SK-N-SH (cell line): ENCODE measurements at regions not wholly inside any gene's neighbourhood (a gene's known extent, or its start where the extent isn't known, plus 50 kb on each side); places are given as distances from the start of the nearest gene placed in this dataset.
A peak's percentile ranks its signal among the peaks of the same experiment; 100 is the strongest.

Experiments
- CTCF ChIA-PET: fragments of 300-600, 350-600 bp; formaldehyde crosslinking; extraction: SDS; loops from one replicate; lab custom pipeline; 2021; lab: Yijun Ruan, JAX
- POLR2A ChIA-PET: fragments of 350-600 bp; sonication (Branson Sonifier 250); formaldehyde crosslinking; extraction: SDS; loops from one replicate; lab custom pipeline; 2020; ENCODE audit warnings: antibody characterized with exemption, inconsistent platforms; lab: Yijun Ruan, JAX
- DNase-seq: peaks from one replicate; pipeline ENCODE4 v3.0.0; 2012
- H2AFZ ChIP-seq: fragments of 200-600 bp; sonication (generic); 2 replicates; pipeline ENCODE4 v1.8.1; 2016; ENCODE audit warnings: antibody characterized with exemption, mild to moderate bottlenecking, low read depth
- H3F3A ChIP-seq: fragments of 200-600 bp; sonication (generic); replicated peaks from 2 replicates; pipeline ENCODE3; 2016; ENCODE audit warnings: antibody characterized with exemption, mild to moderate bottlenecking; ENCODE audit not compliant: insufficient read depth
- H3K27ac ChIP-seq, 2 experiments: fragments of 200-500 bp in 1 of 2; fragments of 200-600 bp in 1 of 2; sonication (Bioruptor generic) in 1 of 2; sonication (generic), shearing (Covaris generic) in 1 of 2; 2 replicates each; pipeline versions ENCODE4 v1.5.1 to v1.6.1; 2014 to 2016; ENCODE audit warnings: low read depth in 2 of 2, inconsistent platforms in 1 of 2, low read length in 1 of 2, mild to moderate bottlenecking in 1 of 2, mixed read lengths in 1 of 2
- H3K27me3 ChIP-seq: fragments of 200-600 bp; sonication (generic), shearing (Covaris generic); 2 replicates; pipeline ENCODE4 v1.6.1; 2016; ENCODE audit warnings: mixed run types; ENCODE audit not compliant: insufficient read depth
- H3K36me3 ChIP-seq, 2 experiments: fragments of 200-500 bp in 1 of 2; fragments of 200-600 bp in 1 of 2; sonication (Bioruptor generic) in 1 of 2; sonication (generic) in 1 of 2; replicated peaks in 1 of 2; 2 replicates each; pipeline versions ENCODE3 to v1.5.1; 2014 to 2016; ENCODE audit warnings: low read length in 1 of 2, mild to moderate bottlenecking in 1 of 2; ENCODE audit not compliant: insufficient read depth in 2 of 2, control insufficient read depth in 1 of 2
- H3K4me1 ChIP-seq, 2 experiments: fragments of 200-500 bp in 1 of 2; fragments of 200-600 bp in 1 of 2; sonication (Bioruptor generic) in 1 of 2; sonication (generic), shearing (Covaris generic) in 1 of 2; 2 replicates each; pipeline versions ENCODE4 v1.5.1 to v1.6.1; 2014 to 2016; ENCODE audit warnings: low read depth in 1 of 2, low read length in 1 of 2, mixed run types in 1 of 2; ENCODE audit not compliant: insufficient read depth in 2 of 2, control insufficient read depth in 1 of 2
- H3K4me2 ChIP-seq: fragments of 200-600 bp; sonication (generic), shearing (Covaris generic); 2 replicates; pipeline ENCODE4 v1.6.1; 2017; ENCODE audit warnings: mixed run types
- H3K4me3 ChIP-seq, 2 experiments: fragments of 200-500 bp in 1 of 2; fragments of 200-600 bp in 1 of 2; sonication (Bioruptor generic) in 1 of 2; sonication (generic), shearing (Covaris generic) in 1 of 2; 2 replicates each; pipeline versions ENCODE4 v1.5.1 to v1.8.1; 2014 to 2016; ENCODE audit warnings: low read depth in 2 of 2, inconsistent platforms in 1 of 2, low read length in 1 of 2, mild to moderate bottlenecking in 1 of 2, mixed read lengths in 1 of 2, moderate library complexity in 1 of 2
- H3K79me2 ChIP-seq: fragments of 200-600 bp; sonication (generic); 2 replicates; pipeline ENCODE4 v1.8.1; 2017; ENCODE audit warnings: mild to moderate bottlenecking; ENCODE audit not compliant: insufficient read depth
- H3K9ac ChIP-seq: fragments of 200-600 bp; sonication (generic); 2 replicates; pipeline ENCODE4 v1.6.1; 2017; ENCODE audit warnings: mixed run types
- H3K9me2 ChIP-seq: fragments of 200-600 bp; sonication (generic); 2 replicates; pipeline ENCODE4 v1.6.1; 2017; ENCODE audit warnings: mixed run types
- H3K9me3 ChIP-seq: fragments of 200-600 bp; sonication (generic); 2 replicates; pipeline ENCODE4 v1.6.1; 2017; ENCODE audit warnings: mixed run types, mild to moderate bottlenecking, moderate library complexity
- H4K20me1 ChIP-seq: fragments of 200-600 bp; sonication (generic); 2 replicates; pipeline ENCODE4 v1.6.1; 2017; ENCODE audit warnings: mild to moderate bottlenecking, mixed run types; ENCODE audit not compliant: insufficient read depth
- CHD2 ChIP-seq: fragments of 150-350 bp; IDR thresholded peaks from 2 replicates; pipeline ENCODE4 v1.6.1; 2018; ENCODE audit warnings: low read length; ENCODE audit not compliant: partially characterized antibody
- EZH2phosphoT487 ChIP-seq: fragments of 200-600 bp; sonication (generic); IDR thresholded peaks from 2 replicates; pipeline ENCODE4 v1.6.1; 2017; ENCODE audit warnings: low read depth, mixed run types, mild to moderate bottlenecking, antibody characterized with exemption, moderate library complexity, borderline replicate concordance
- FOXM1 ChIP-seq: IDR thresholded peaks from 2 replicates; pipeline ENCODE4 v1.4.0; 2012; ENCODE audit warnings: low read depth, mild to moderate bottlenecking
- MEF2A ChIP-seq: IDR thresholded peaks from 2 replicates; pipeline ENCODE4 v1.4.0; 2012; ENCODE audit warnings: low read depth, borderline replicate concordance
- MXI1 ChIP-seq: IDR thresholded peaks from 2 replicates; pipeline ENCODE4 v1.6.1; 2012; ENCODE audit warnings: mild to moderate bottlenecking, low read depth, low read length, improper control_type of control experiment
- NFIC ChIP-seq: IDR thresholded peaks from 2 replicates; pipeline ENCODE4 v1.4.0; 2012; ENCODE audit warnings: borderline replicate concordance
- RXRA ChIP-seq: IDR thresholded peaks from 2 replicates; pipeline ENCODE4 v1.4.0; 2012; ENCODE audit warnings: low read depth, mild to moderate bottlenecking, borderline replicate concordance
- SMC3 ChIP-seq: IDR thresholded peaks from 2 replicates; pipeline ENCODE4 v1.6.1; 2012; ENCODE audit warnings: low read depth, low read length, improper control_type of control experiment
- TEAD4 ChIP-seq: IDR thresholded peaks from 2 replicates; pipeline ENCODE4 v1.4.0; 2012; ENCODE audit warnings: mild to moderate bottlenecking, borderline replicate concordance; ENCODE audit not compliant: insufficient read depth
- WGBS: methylation state at CpG from one replicate; pipeline ENCODE4 v1.1.6; 2017; ENCODE audit warnings: low lambda C conversion rate; 5-methylcytosine and 5-hydroxymethylcytosine counted together
- TF ChIP-seq, protein P1 (sequence below): fragments of 150-350 bp; IDR thresholded peaks from 2 replicates; pipeline ENCODE4 v1.6.1; 2017; ENCODE audit warnings: antibody characterized with exemption, low read length, low read depth, borderline replicate concordance
- TF ChIP-seq, protein P2 (sequence below): IDR thresholded peaks from 2 replicates; pipeline ENCODE4; 2012
- TF ChIP-seq, protein P3 (sequence below): IDR thresholded peaks from 2 replicates; pipeline ENCODE4 v1.6.1; 2012; ENCODE audit warnings: mild to moderate bottlenecking, low read depth, low read length, moderate library complexity
- TF ChIP-seq, protein P4 (sequence below): fragments of 200-600 bp; sonication (generic); IDR thresholded peaks from 2 replicates; pipeline ENCODE4 v1.6.1; 2017; ENCODE audit warnings: antibody characterized with exemption, mild to moderate bottlenecking, moderate library complexity

- TF ChIP-seq CHD2 = no peak
- no peak for TF ChIP-seq MXI1
- TF ChIP-seq, protein P1, sequence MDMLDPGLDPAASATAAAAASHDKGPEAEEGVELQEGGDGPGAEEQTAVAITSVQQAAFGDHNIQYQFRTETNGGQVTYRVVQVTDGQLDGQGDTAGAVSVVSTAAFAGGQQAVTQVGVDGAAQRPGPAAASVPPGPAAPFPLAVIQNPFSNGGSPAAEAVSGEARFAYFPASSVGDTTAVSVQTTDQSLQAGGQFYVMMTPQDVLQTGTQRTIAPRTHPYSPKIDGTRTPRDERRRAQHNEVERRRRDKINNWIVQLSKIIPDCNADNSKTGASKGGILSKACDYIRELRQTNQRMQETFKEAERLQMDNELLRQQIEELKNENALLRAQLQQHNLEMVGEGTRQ = no peak
- TF ChIP-seq SMC3 = no peak
- TF ChIP-seq, protein P2, sequence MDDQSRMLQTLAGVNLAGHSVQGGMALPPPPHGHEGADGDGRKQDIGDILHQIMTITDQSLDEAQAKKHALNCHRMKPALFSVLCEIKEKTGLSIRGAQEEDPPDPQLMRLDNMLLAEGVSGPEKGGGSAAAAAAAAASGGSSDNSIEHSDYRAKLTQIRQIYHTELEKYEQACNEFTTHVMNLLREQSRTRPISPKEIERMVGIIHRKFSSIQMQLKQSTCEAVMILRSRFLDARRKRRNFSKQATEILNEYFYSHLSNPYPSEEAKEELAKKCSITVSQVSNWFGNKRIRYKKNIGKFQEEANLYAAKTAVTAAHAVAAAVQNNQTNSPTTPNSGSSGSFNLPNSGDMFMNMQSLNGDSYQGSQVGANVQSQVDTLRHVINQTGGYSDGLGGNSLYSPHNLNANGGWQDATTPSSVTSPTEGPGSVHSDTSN = no peak
- no peak for TF ChIP-seq FOXM1
These were observed 167.6 kb upstream of the DDX18 start (continued) for GRCh38 chr2:117646872-117647271.

DNA sequence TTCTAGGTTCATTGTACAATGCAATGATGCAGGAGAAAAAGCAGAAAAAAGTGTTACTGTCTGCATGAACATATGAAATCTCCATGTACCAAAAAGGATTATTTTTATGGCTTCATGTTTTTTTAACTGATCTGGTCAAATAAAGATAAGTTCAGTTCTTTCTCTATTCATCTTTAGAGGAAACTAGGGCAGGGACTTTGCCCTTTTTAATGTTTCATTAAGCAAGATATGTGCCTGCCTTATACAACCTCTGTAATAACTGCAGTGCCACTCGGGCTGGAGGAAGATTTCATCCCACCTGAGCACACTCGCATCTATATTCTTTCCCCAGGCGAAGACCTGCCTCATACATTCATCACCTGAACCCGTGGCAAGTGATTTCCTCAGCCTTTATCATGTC is 157.9 kb upstream of the DDX18 start:
- 7% methylated on average over 4 of the region's 4 CpGs for WGBS
- H4K20me1 ChIP-seq = no peaks in the 10 kb centered on the region
- no peaks in the 10 kb centered on the region for H3K9me2 ChIP-seq
- no peaks in the 10 kb centered on the region for H3F3A ChIP-seq
- POLR2A ChIA-PET = no interaction called here
- H3K79me2 ChIP-seq = no peaks in the 10 kb centered on the region
- TF ChIP-seq FOXM1 (no peak), MEF2A (no peak), NFIC (no peak), SMC3 (no peak), EZH2phosphoT487 (no peak), TEAD4 (no peak), RXRA (no peak)
- TF ChIP-seq, protein P3, sequence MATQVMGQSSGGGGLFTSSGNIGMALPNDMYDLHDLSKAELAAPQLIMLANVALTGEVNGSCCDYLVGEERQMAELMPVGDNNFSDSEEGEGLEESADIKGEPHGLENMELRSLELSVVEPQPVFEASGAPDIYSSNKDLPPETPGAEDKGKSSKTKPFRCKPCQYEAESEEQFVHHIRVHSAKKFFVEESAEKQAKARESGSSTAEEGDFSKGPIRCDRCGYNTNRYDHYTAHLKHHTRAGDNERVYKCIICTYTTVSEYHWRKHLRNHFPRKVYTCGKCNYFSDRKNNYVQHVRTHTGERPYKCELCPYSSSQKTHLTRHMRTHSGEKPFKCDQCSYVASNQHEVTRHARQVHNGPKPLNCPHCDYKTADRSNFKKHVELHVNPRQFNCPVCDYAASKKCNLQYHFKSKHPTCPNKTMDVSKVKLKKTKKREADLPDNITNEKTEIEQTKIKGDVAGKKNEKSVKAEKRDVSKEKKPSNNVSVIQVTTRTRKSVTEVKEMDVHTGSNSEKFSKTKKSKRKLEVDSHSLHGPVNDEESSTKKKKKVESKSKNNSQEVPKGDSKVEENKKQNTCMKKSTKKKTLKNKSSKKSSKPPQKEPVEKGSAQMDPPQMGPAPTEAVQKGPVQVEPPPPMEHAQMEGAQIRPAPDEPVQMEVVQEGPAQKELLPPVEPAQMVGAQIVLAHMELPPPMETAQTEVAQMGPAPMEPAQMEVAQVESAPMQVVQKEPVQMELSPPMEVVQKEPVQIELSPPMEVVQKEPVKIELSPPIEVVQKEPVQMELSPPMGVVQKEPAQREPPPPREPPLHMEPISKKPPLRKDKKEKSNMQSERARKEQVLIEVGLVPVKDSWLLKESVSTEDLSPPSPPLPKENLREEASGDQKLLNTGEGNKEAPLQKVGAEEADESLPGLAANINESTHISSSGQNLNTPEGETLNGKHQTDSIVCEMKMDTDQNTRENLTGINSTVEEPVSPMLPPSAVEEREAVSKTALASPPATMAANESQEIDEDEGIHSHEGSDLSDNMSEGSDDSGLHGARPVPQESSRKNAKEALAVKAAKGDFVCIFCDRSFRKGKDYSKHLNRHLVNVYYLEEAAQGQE = no peak
- TF ChIP-seq, protein P4, sequence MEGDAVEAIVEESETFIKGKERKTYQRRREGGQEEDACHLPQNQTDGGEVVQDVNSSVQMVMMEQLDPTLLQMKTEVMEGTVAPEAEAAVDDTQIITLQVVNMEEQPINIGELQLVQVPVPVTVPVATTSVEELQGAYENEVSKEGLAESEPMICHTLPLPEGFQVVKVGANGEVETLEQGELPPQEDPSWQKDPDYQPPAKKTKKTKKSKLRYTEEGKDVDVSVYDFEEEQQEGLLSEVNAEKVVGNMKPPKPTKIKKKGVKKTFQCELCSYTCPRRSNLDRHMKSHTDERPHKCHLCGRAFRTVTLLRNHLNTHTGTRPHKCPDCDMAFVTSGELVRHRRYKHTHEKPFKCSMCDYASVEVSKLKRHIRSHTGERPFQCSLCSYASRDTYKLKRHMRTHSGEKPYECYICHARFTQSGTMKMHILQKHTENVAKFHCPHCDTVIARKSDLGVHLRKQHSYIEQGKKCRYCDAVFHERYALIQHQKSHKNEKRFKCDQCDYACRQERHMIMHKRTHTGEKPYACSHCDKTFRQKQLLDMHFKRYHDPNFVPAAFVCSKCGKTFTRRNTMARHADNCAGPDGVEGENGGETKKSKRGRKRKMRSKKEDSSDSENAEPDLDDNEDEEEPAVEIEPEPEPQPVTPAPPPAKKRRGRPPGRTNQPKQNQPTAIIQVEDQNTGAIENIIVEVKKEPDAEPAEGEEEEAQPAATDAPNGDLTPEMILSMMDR = no peak
- H3K9me3 ChIP-seq = no peaks in the 10 kb centered on the region
- no peak for DNase-seq
- H3K36me3 ChIP-seq = no peaks in the 10 kb centered on the region
- H3K4me2 ChIP-seq = no peak overlapping the region
- H3K9ac ChIP-seq = no peak overlapping the region
- no peak overlapping the region for H3K4me3 ChIP-seq
- CTCF ChIA-PET = no interaction called here
- H3K27ac ChIP-seq = peak overlapping the region in 1 of 2 experiments; percentile 98; a peak in 2 of 4 replicates
- H3K27me3 ChIP-seq = no peaks in the 10 kb centered on the region
- H2AFZ ChIP-seq = no peak overlapping the region
- peaks cover 0 to 26% of the 10 kb centered on the region in 2 experiments; a peak in 2 of 4 replicates for H3K4me1 ChIP-seq
